CD4-positive, alpha-beta T cell treated with Interleukin-17A for 4 hours (primary cell): ENCODE measurements at regions not wholly inside any gene's neighbourhood (a gene's known extent, or its start where the extent isn't known, plus 50 kb on each side); places are given as distances from the start of the nearest gene placed in this dataset.

Source experiments
- DNase-seq: peaks from one replicate; pipeline ENCODE4 v3.0.0-alpha.2; 2020; ENCODE audit warnings: mixed read lengths

- no peak for DNase-seq
These were observed 787.7 kb downstream of the UQCRFS1 start for GRCh38 chr19:28425046-28425931.

- DNase-seq, result no peak
These were observed 788.3 kb downstream of the UQCRFS1 start for GRCh38 chr19:28424662-28425045.

- no peak for DNase-seq
These were observed 788.9 kb downstream of the UQCRFS1 start for GRCh38 chr19:28424077-28424476.

- DNase-seq, result no peak
These were observed 789.9 kb downstream of the UQCRFS1 start for GRCh38 chr19:28422791-28423650.

GRCh38 chr19:28422046-28422445 is 790.9 kb downstream of the UQCRFS1 start:
- no peak for DNase-seq

- DNase-seq, result no peak
These were observed 792.0 kb downstream of the UQCRFS1 start for GRCh38 chr19:28420811-28421550.

- DNase-seq, result no peak
These were observed 793.6 kb downstream of the UQCRFS1 start for GRCh38 chr19:28419312-28419711.

- no peak for DNase-seq
These were observed 795.6 kb downstream of the UQCRFS1 start for GRCh38 chr19:28417361-28417760.

GRCh38 chr19:28416245-28416644 is 796.7 kb downstream of the UQCRFS1 start:
- no peak for DNase-seq

- DNase-seq, result no peak
These were observed 798.2 kb downstream of the UQCRFS1 start for GRCh38 chr19:28414748-28415147.

GRCh38 chr19:28409859-28410258 is 803.1 kb downstream of the UQCRFS1 start:
- no peak for DNase-seq

- no peak for DNase-seq
These were observed 806.0 kb downstream of the UQCRFS1 start for GRCh38 chr19:28406966-28407365.

GRCh38 chr19:28405346-28405742 is 807.6 kb downstream of the UQCRFS1 start:
- no peak for DNase-seq

- no peak for DNase-seq
These were observed 808.5 kb downstream of the UQCRFS1 start for GRCh38 chr19:28404472-28404871.

GRCh38 chr19:28403690-28404089 is 809.3 kb downstream of the UQCRFS1 start:
- no peak for DNase-seq

- no peak for DNase-seq
These were observed 810.2 kb downstream of the UQCRFS1 start for GRCh38 chr19:28402701-28403290.

GRCh38 chr19:28401739-28402424 is 811.1 kb downstream of the UQCRFS1 start:
- no peak for DNase-seq

GRCh38 chr19:28400953-28401671 is 811.8 kb downstream of the UQCRFS1 start:
- no peak for DNase-seq

- DNase-seq, result no peak
These were observed 813.8 kb downstream of the UQCRFS1 start for GRCh38 chr19:28399187-28399586.

- DNase-seq, result no peak
These were observed 815.2 kb downstream of the UQCRFS1 start for GRCh38 chr19:28397800-28398199.

- DNase-seq, result no peak
These were observed 815.6 kb downstream of the UQCRFS1 start for GRCh38 chr19:28397306-28397705.
